HFFc6 (cell line): ENCODE measurements at regions not wholly inside any gene's neighbourhood (a gene's known extent, or its start where the extent isn't known, plus 50 kb on each side); places are given as distances from the start of the nearest gene placed in this dataset.

Experiments used
- DNase-seq: peaks from one replicate; pipeline ENCODE4 v3.0.0-alpha.2; 2018
- H3K27ac Mint-ChIP-seq: 2 replicates; pipeline ENCODE4 v1.8.0; 2020; ENCODE audit warnings: mild to moderate bottlenecking, mixed read lengths
- H3K27me3 Mint-ChIP-seq: 2 replicates; pipeline ENCODE4 v1.8.0; 2021; ENCODE audit warnings: mild to moderate bottlenecking, moderate library complexity, mixed read lengths; ENCODE audit not compliant: insufficient read depth
- H3K36me3 Mint-ChIP-seq: 2 replicates; pipeline ENCODE4 v1.8.0; 2021; ENCODE audit warnings: low read depth, mixed read lengths
- H3K4me1 Mint-ChIP-seq: 2 replicates; pipeline ENCODE4 v1.8.0; 2020; ENCODE audit warnings: low read depth, mixed read lengths
- H3K4me3 Mint-ChIP-seq: 2 replicates; pipeline ENCODE4 v1.8.0; 2020; ENCODE audit warnings: mild to moderate bottlenecking, moderate library complexity, mixed read lengths
- H3K9me3 Mint-ChIP-seq: 2 replicates; pipeline ENCODE4 v1.8.0; 2020; ENCODE audit warnings: mild to moderate bottlenecking, mixed read lengths
- TF ChIP-seq, protein P1 (sequence below): fragments of 200-600 bp; sonication (generic); IDR thresholded peaks from 2 replicates; pipeline ENCODE4 v1.5.0; 2021; ENCODE audit warnings: antibody characterized with exemption, mild to moderate bottlenecking

- Mint-ChIP-seq H3K27me3 (no peaks in the 10 kb centered on the region; the same call in none of the 2 replicates), H3K4me3 (no peak overlapping the region), H3K27ac (no peak overlapping the region), H3K4me1 (no peaks in the 10 kb centered on the region), H3K9me3 (no peaks in the 10 kb centered on the region), H3K36me3 (no peaks in the 10 kb centered on the region)
- DNase-seq, result no peak
- TF ChIP-seq, protein P1, sequence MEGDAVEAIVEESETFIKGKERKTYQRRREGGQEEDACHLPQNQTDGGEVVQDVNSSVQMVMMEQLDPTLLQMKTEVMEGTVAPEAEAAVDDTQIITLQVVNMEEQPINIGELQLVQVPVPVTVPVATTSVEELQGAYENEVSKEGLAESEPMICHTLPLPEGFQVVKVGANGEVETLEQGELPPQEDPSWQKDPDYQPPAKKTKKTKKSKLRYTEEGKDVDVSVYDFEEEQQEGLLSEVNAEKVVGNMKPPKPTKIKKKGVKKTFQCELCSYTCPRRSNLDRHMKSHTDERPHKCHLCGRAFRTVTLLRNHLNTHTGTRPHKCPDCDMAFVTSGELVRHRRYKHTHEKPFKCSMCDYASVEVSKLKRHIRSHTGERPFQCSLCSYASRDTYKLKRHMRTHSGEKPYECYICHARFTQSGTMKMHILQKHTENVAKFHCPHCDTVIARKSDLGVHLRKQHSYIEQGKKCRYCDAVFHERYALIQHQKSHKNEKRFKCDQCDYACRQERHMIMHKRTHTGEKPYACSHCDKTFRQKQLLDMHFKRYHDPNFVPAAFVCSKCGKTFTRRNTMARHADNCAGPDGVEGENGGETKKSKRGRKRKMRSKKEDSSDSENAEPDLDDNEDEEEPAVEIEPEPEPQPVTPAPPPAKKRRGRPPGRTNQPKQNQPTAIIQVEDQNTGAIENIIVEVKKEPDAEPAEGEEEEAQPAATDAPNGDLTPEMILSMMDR, result no peak
Measured at GRCh38 chr13:33994826-33995502, 177.0 kb downstream of the RFC3 start.

- Mint-ChIP-seq H3K4me1 (no peaks in the 10 kb centered on the region), H3K36me3 (no peaks in the 10 kb centered on the region), H3K9me3 (no peaks in the 10 kb centered on the region), H3K27me3 (no peaks in the 10 kb centered on the region; the same call in none of the 2 replicates), H3K27ac (no peak overlapping the region), H3K4me3 (no peak overlapping the region)
- TF ChIP-seq, protein P1, result no peak
- no peak for DNase-seq
Measured at GRCh38 chr13:33996636-33997035, 178.7 kb downstream of the RFC3 start.

DNA sequence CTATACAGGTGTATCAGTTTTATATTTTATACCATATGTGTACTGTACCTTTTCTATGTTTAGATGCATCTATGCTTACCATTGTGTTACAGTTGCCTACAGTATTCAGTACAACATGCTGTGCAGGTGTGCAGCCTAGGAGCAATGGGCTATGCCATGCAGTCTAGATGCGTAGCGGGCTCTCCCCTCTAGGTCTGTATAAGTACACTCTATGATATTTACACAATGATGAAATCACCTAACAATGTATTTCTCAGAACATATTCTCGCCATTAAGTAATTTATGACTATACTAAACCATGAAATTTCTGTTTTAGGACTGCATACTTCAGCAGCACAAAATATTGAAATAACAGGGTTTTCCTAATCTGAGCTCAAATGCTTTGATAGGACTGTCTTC is 179.6 kb downstream of the RFC3 start:
- no peaks in the 10 kb centered on the region for H3K9me3 Mint-ChIP-seq
- H3K4me1 Mint-ChIP-seq, result no peaks in the 10 kb centered on the region
- no peak overlapping the region for H3K27ac Mint-ChIP-seq
- no peaks in the 10 kb centered on the region for H3K36me3 Mint-ChIP-seq
- no peak for DNase-seq
- no peaks in the 10 kb centered on the region; the same call in none of the 2 replicates for H3K27me3 Mint-ChIP-seq
- H3K4me3 Mint-ChIP-seq, result no peak overlapping the region
- TF ChIP-seq, protein P1, result no peak

- H3K27ac Mint-ChIP-seq, result no peak overlapping the region
- H3K4me1 Mint-ChIP-seq, result no peaks in the 10 kb centered on the region
- H3K27me3 Mint-ChIP-seq, result no peaks in the 10 kb centered on the region; the same call in none of the 2 replicates
- no peaks in the 10 kb centered on the region for H3K36me3 Mint-ChIP-seq
- no peak overlapping the region for H3K4me3 Mint-ChIP-seq
- no peaks in the 10 kb centered on the region for H3K9me3 Mint-ChIP-seq
- TF ChIP-seq, protein P1, result no peak
- no peak for DNase-seq
Measured at GRCh38 chr13:33999811-34000605, 182.1 kb downstream of the RFC3 start.

GRCh38 chr13:34000955-34001354 is 183.0 kb downstream of the RFC3 start:
- Mint-ChIP-seq H3K27ac (no peak overlapping the region), H3K27me3 (no peaks in the 10 kb centered on the region; the same call in none of the 2 replicates), H3K4me3 (no peak overlapping the region), H3K9me3 (no peaks in the 10 kb centered on the region), H3K36me3 (no peaks in the 10 kb centered on the region), H3K4me1 (peaks cover 5% of the 10 kb centered on the region; the same call in 1 of the 2 replicates)
- DNase-seq, result no peak
- TF ChIP-seq, protein P1, result no peak
